ENCODE measurements at regions not wholly inside any gene's neighbourhood (a gene's known extent, or its start where the extent isn't known, plus 50 kb on each side); places are given as distances from the start of the nearest gene placed in this dataset.

- H3K79me1 ChIP-seq (replicated peaks; ENCODE audit: low read length, poor library complexity, severe bottlenecking), result no peaks in the 10 kb centered on the region
- H3K23ac ChIP-seq (ENCODE audit: low read length in 2 of 2), result no peak overlapping the region
- no peak overlapping the region for H2BK12ac ChIP-seq (ENCODE audit: low read length in 2 of 2)
- peaks cover under 1 to 5% of the 10 kb centered on the region in 2 experiments for H3K27me3 ChIP-seq (ENCODE audit: control insufficient read depth in 1 of 2, insufficient read depth in 1 of 2, low read length in 2 of 2)
- H2BK120ac ChIP-seq (ENCODE audit: low read depth, low read length), result no peak overlapping the region
- no peak overlapping the region for H3K27ac ChIP-seq (ENCODE audit: low read length, poor library complexity, severe bottlenecking)
- no peak overlapping the region for H3K4ac ChIP-seq (ENCODE audit: low read depth in 1 of 2, low read length in 2 of 2)
- no peaks in the 10 kb centered on the region for H3K4me1 ChIP-seq (ENCODE audit: control insufficient read depth, insufficient read depth, low read depth, low read length)
- H3K18ac ChIP-seq (ENCODE audit: low read depth in 1 of 2, low read length in 2 of 2), result no peak overlapping the region
- DNase-seq, result no peak
- H3K14ac ChIP-seq (ENCODE audit: low read length in 2 of 2), result no peak overlapping the region
- no peak overlapping the region for H3K9ac ChIP-seq (ENCODE audit: low read length)
- no peak overlapping the region for H2BK15ac ChIP-seq (ENCODE audit: low read depth, poor library complexity, severe bottlenecking)
- no peak overlapping the region for H2AK5ac ChIP-seq (ENCODE audit: low read length, severe bottlenecking)
- H4K8ac ChIP-seq (ENCODE audit: low read length), result no peak overlapping the region
- H2AFZ ChIP-seq (ENCODE audit: low read depth, low read length), result no peak overlapping the region
- WGBS, result no CpG with 5 or more reads among the region's 1 CpG
- no peaks in the 10 kb centered on the region for H3K9me3 ChIP-seq (ENCODE audit: control insufficient read depth, low read length)
- H3K4me3 ChIP-seq (ENCODE audit: insufficient read depth in 1 of 2, low read depth in 1 of 2, low read length in 2 of 2), result no peak overlapping the region
- no peaks in the 10 kb centered on the region for H3K36me3 ChIP-seq (ENCODE audit: control insufficient read depth in 1 of 2, insufficient read depth in 2 of 2, low read depth in 1 of 2, low read length in 2 of 2)
- no peak overlapping the region for H3K4me2 ChIP-seq (ENCODE audit: low read length, poor library complexity, severe bottlenecking)
- no peak overlapping the region for H2BK5ac ChIP-seq (ENCODE audit: low read depth, low read length, poor library complexity, severe bottlenecking)
- no peak overlapping the region for H4K91ac ChIP-seq (ENCODE audit: low read length)
Observed at GRCh38 chr14:76287063-76287462, 88.9 kb upstream of the ESRRB start.

- no peaks in the 10 kb centered on the region for H3K36me3 ChIP-seq (ENCODE audit: control insufficient read depth in 1 of 2, insufficient read depth in 2 of 2, low read depth in 1 of 2, low read length in 2 of 2)
Observed at GRCh38 chr14:76289276-76289675, 86.7 kb upstream of the ESRRB start.

GRCh38 chr14:76292561-76292960 is 83.4 kb upstream of the ESRRB start:
- no peak overlapping the region for H4K91ac ChIP-seq (ENCODE audit: low read length)
- no peak overlapping the region for H3K4me2 ChIP-seq (ENCODE audit: low read length, poor library complexity, severe bottlenecking)
- no peaks in the 10 kb centered on the region for H3K9me3 ChIP-seq (ENCODE audit: control insufficient read depth, low read length)
- no peak overlapping the region for H2BK15ac ChIP-seq (ENCODE audit: low read depth, poor library complexity, severe bottlenecking)
- 89% methylated on average over 10 of the region's 10 CpGs for WGBS
- H3K27me3 ChIP-seq (ENCODE audit: control insufficient read depth in 1 of 2, insufficient read depth in 1 of 2, low read length in 2 of 2), result peaks cover 12 to 14% of the 10 kb centered on the region in 2 experiments
- no peak overlapping the region for H3K18ac ChIP-seq (ENCODE audit: low read depth in 1 of 2, low read length in 2 of 2)
- H3K79me1 ChIP-seq (replicated peaks; ENCODE audit: low read length, poor library complexity, severe bottlenecking), result no peaks in the 10 kb centered on the region
- H3K14ac ChIP-seq (ENCODE audit: low read length in 2 of 2), result no peak overlapping the region
- H2BK5ac ChIP-seq (ENCODE audit: low read depth, low read length, poor library complexity, severe bottlenecking), result no peak overlapping the region
- H2AK5ac ChIP-seq (ENCODE audit: low read length, severe bottlenecking), result no peak overlapping the region
- H3K9ac ChIP-seq (ENCODE audit: low read length), result no peak overlapping the region
- no peak overlapping the region for H2AFZ ChIP-seq (ENCODE audit: low read depth, low read length)
- no peak overlapping the region for H4K8ac ChIP-seq (ENCODE audit: low read length)
- DNase-seq, result no peak
- no peak overlapping the region for H3K23ac ChIP-seq (ENCODE audit: low read length in 2 of 2)
- H3K4ac ChIP-seq (ENCODE audit: low read depth in 1 of 2, low read length in 2 of 2), result no peak overlapping the region
- H3K4me1 ChIP-seq (ENCODE audit: control insufficient read depth, insufficient read depth, low read depth, low read length), result no peaks in the 10 kb centered on the region
- no peak overlapping the region for H2BK12ac ChIP-seq (ENCODE audit: low read length in 2 of 2)
- H3K27ac ChIP-seq (ENCODE audit: low read length, poor library complexity, severe bottlenecking), result no peak overlapping the region
- H3K36me3 ChIP-seq (ENCODE audit: control insufficient read depth in 1 of 2, insufficient read depth in 2 of 2, low read depth in 1 of 2, low read length in 2 of 2), result no peaks in the 10 kb centered on the region
- H3K4me3 ChIP-seq (ENCODE audit: insufficient read depth in 1 of 2, low read depth in 1 of 2, low read length in 2 of 2), result no peak overlapping the region
- H2BK120ac ChIP-seq (ENCODE audit: low read depth, low read length), result no peak overlapping the region

More at GRCh38 chr14:76289276-76289675, 86.7 kb upstream of the ESRRB start:
- no peak overlapping the region for H2BK120ac ChIP-seq (ENCODE audit: low read depth, low read length)
- no peak overlapping the region for H2BK12ac ChIP-seq (ENCODE audit: low read length in 2 of 2)
- no peak overlapping the region for H3K23ac ChIP-seq (ENCODE audit: low read length in 2 of 2)
- no peak overlapping the region for H3K4me2 ChIP-seq (ENCODE audit: low read length, poor library complexity, severe bottlenecking)
- no peak overlapping the region for H3K4ac ChIP-seq (ENCODE audit: low read depth in 1 of 2, low read length in 2 of 2)
- H3K27me3 ChIP-seq (ENCODE audit: control insufficient read depth in 1 of 2, insufficient read depth in 1 of 2, low read length in 2 of 2), result peaks cover 7% of the 10 kb centered on the region in 2 experiments
- 55% methylated on average over 2 of the region's 4 CpGs for WGBS
- no peak overlapping the region for H4K8ac ChIP-seq (ENCODE audit: low read length)
- no peak overlapping the region for H2BK5ac ChIP-seq (ENCODE audit: low read depth, low read length, poor library complexity, severe bottlenecking)
- no peaks in the 10 kb centered on the region for H3K4me1 ChIP-seq (ENCODE audit: control insufficient read depth, insufficient read depth, low read depth, low read length)
- H2AK5ac ChIP-seq (ENCODE audit: low read length, severe bottlenecking), result no peak overlapping the region
- no peak overlapping the region for H2BK15ac ChIP-seq (ENCODE audit: low read depth, poor library complexity, severe bottlenecking)
- no peaks in the 10 kb centered on the region for H3K79me1 ChIP-seq (replicated peaks; ENCODE audit: low read length, poor library complexity, severe bottlenecking)
- no peak overlapping the region for H3K27ac ChIP-seq (ENCODE audit: low read length, poor library complexity, severe bottlenecking)
- H2AFZ ChIP-seq (ENCODE audit: low read depth, low read length), result no peak overlapping the region
- H3K9me3 ChIP-seq (ENCODE audit: control insufficient read depth, low read length), result no peaks in the 10 kb centered on the region
- H3K14ac ChIP-seq (ENCODE audit: low read length in 2 of 2), result no peak overlapping the region
- no peak overlapping the region for H3K9ac ChIP-seq (ENCODE audit: low read length)
- no peak overlapping the region for H4K91ac ChIP-seq (ENCODE audit: low read length)
- no peak for DNase-seq
- no peak overlapping the region for H3K4me3 ChIP-seq (ENCODE audit: insufficient read depth in 1 of 2, low read depth in 1 of 2, low read length in 2 of 2)
- H3K18ac ChIP-seq (ENCODE audit: low read depth in 1 of 2, low read length in 2 of 2), result no peak overlapping the region

GRCh38 chr14:76293221-76293620 is 82.7 kb upstream of the ESRRB start:
- no peaks in the 10 kb centered on the region for H3K4me1 ChIP-seq (ENCODE audit: control insufficient read depth, insufficient read depth, low read depth, low read length)
- no peak overlapping the region for H3K23ac ChIP-seq (ENCODE audit: low read length in 2 of 2)
- no peak for DNase-seq
- H3K4ac ChIP-seq (ENCODE audit: low read depth in 1 of 2, low read length in 2 of 2), result no peak overlapping the region
- WGBS, result 89% methylated on average over 3 of the region's 3 CpGs
- H3K36me3 ChIP-seq (ENCODE audit: control insufficient read depth in 1 of 2, insufficient read depth in 2 of 2, low read depth in 1 of 2, low read length in 2 of 2), result no peaks in the 10 kb centered on the region
- no peak overlapping the region for H3K14ac ChIP-seq (ENCODE audit: low read length in 2 of 2)
- H3K27ac ChIP-seq (ENCODE audit: low read length, poor library complexity, severe bottlenecking), result no peak overlapping the region
- no peak overlapping the region for H3K4me2 ChIP-seq (ENCODE audit: low read length, poor library complexity, severe bottlenecking)
- H3K4me3 ChIP-seq (ENCODE audit: insufficient read depth in 1 of 2, low read depth in 1 of 2, low read length in 2 of 2), result no peak overlapping the region
- no peak overlapping the region for H2BK5ac ChIP-seq (ENCODE audit: low read depth, low read length, poor library complexity, severe bottlenecking)
- H2BK15ac ChIP-seq (ENCODE audit: low read depth, poor library complexity, severe bottlenecking), result no peak overlapping the region
- H2BK120ac ChIP-seq (ENCODE audit: low read depth, low read length), result no peak overlapping the region
- no peak overlapping the region for H2AK5ac ChIP-seq (ENCODE audit: low read length, severe bottlenecking)
- H3K18ac ChIP-seq (ENCODE audit: low read depth in 1 of 2, low read length in 2 of 2), result no peak overlapping the region
- H3K79me1 ChIP-seq (replicated peaks; ENCODE audit: low read length, poor library complexity, severe bottlenecking), result no peaks in the 10 kb centered on the region
- no peaks in the 10 kb centered on the region for H3K9me3 ChIP-seq (ENCODE audit: control insufficient read depth, low read length)
- no peak overlapping the region for H2BK12ac ChIP-seq (ENCODE audit: low read length in 2 of 2)
- H4K91ac ChIP-seq (ENCODE audit: low read length), result no peak overlapping the region
- H3K9ac ChIP-seq (ENCODE audit: low read length), result no peak overlapping the region
- no peak overlapping the region for H2AFZ ChIP-seq (ENCODE audit: low read depth, low read length)
- H4K8ac ChIP-seq (ENCODE audit: low read length), result no peak overlapping the region
- H3K27me3 ChIP-seq (ENCODE audit: control insufficient read depth in 1 of 2, insufficient read depth in 1 of 2, low read length in 2 of 2), result peaks cover 12 to 14% of the 10 kb centered on the region in 2 experiments

Data from mesenchymal stem cell (in vitro differentiated cells and primary cell).